ENCODE measurements at regions not wholly inside any gene's neighbourhood (a gene's known extent, or its start where the extent isn't known, plus 50 kb on each side); places are given as distances from the start of the nearest gene placed in this dataset.

GRCh38 chr6:62763125-62763912 lies 447.9 kb upstream of the FKBP1C start:
- H3K9ac ChIP-seq (ENCODE audit: insufficient read depth in 1 of 2, low read depth in 2 of 2, low read length in 2 of 2) = no peak overlapping the region
- ChIA-PET POLR2A (no interaction called here), CTCF (ENCODE audit: low intra/inter-chr PET ratio) (no interaction called here)
- FAIRE-seq (no peak), ATAC-seq (no peak), DNase-seq (ENCODE audit: extremely low read depth in 1 of 4, low spot score in 3 of 4) (no peak)
- TF ChIP-seq HES1 (IDR thresholded peaks at IDR 0.05; ENCODE audit: low read depth) = no peak
- TF ChIP-seq CREB5 (CRISPR knock-in tag; IDR thresholded peaks at IDR 0.05) = no peak
- no peak for TF ChIP-seq MAZ (CRISPR knock-in tag; conservative IDR thresholded peaks at IDR 0.05 in 1 of 2, IDR thresholded peaks at IDR 0.05 in 1 of 2)
- TF ChIP-seq ZNF134 (CRISPR knock-in tag; conservative IDR thresholded peaks at IDR 0.05) = no peak
- no peak for TF ChIP-seq IRF1 (CRISPR knock-in tag; IDR thresholded peaks at IDR 0.05; ENCODE audit: borderline replicate concordance)
- TF ChIP-seq BRF2 (IDR thresholded peaks at IDR 0.05; ENCODE audit: borderline replicate concordance, insufficient read depth, insufficient read length) = no peak
- TF ChIP-seq ZBED1 (IDR thresholded peaks at IDR 0.05) = no peak
- TF ChIP-seq TRIM24 (IDR thresholded peaks at IDR 0.05) = no peak
- no peak for TF ChIP-seq RAD51 (IDR thresholded peaks at IDR 0.05; ENCODE audit: borderline replicate concordance, low read depth)
- TF ChIP-seq FOSL1 (tag; conservative IDR thresholded peaks at IDR 0.05) = no peak
- TF ChIP-seq NFE2 (IDR thresholded peaks at IDR 0.05; ENCODE audit: low read depth) = no peak
- H3K9me3 ChIP-seq (replicated peaks; ENCODE audit: control insufficient read depth, insufficient read depth, low read depth, low read length) = no peaks in the 10 kb centered on the region; the same call in 1 of the 2 replicates
- H3K4me3 ChIP-seq = no peak overlapping the region
- intact Hi-C loops (cut with micrococcal nuclease) = no loop called here
- no peaks in the 10 kb centered on the region for H4K20me1 ChIP-seq (replicated peaks; ENCODE audit: control insufficient read depth, insufficient read depth, low read length)
- H3K79me2 ChIP-seq (ENCODE audit: control insufficient read depth, insufficient read depth, low read length) = no peaks in the 10 kb centered on the region
- no peak overlapping the region for H2AFZ ChIP-seq (ENCODE audit: low read depth, low read length)
- H3K27me3 ChIP-seq (ENCODE audit: control insufficient read depth in 2 of 2, insufficient read depth in 2 of 2, low read length in 2 of 2) = no peaks in the 10 kb centered on the region
- no peaks in the 10 kb centered on the region for H3K9me1 ChIP-seq (ENCODE audit: control insufficient read depth, insufficient read depth, low read length)
- H3K4me1 ChIP-seq (replicated peaks in 1 of 2; ENCODE audit: control insufficient read depth in 2 of 2, insufficient read depth in 2 of 2, low read length in 2 of 2) = no peaks in the 10 kb centered on the region
- in situ Hi-C loops (cut with MboI) = no loop called here
- BruUV-seq (replicated peaks) = no TSS peak
- 0% methylated on average over 1 of the region's 2 CpGs for WGBS (ENCODE audit: insufficient coverage, low coverage, missing lambda C conversion rate)
- no peaks in the 10 kb centered on the region for H3K36me3 ChIP-seq (ENCODE audit: control insufficient read depth, insufficient read depth, low read length)
- no peak overlapping the region for H3K4me2 ChIP-seq (ENCODE audit: insufficient read depth, low read length)
- H3K27ac ChIP-seq (ENCODE audit: extremely low read depth, low read depth, low read length) = no peak overlapping the region

Data from K562 (cell line).